Right lobe of liver (tissue), 6 donors: ENCODE measurements at regions not wholly inside any gene's neighbourhood (a gene's known extent, or its start where the extent isn't known, plus 50 kb on each side); places are given as distances from the start of the nearest gene placed in this dataset.

ENCODE experiments used
- ATAC-seq, 4 donors: fragments of 200-7000 bp; cut with Tn5 transposase; one replicate each; pipeline ENCODE4 v1.9.1; 2020; ENCODE audit warnings: mild to moderate bottlenecking in 4 of 4, moderate library complexity in 4 of 4
- DNase-seq, 3 donors: peaks; one replicate each; pipeline ENCODE4 v3.0.0-alpha.2; 2020
- H3K27ac ChIP-seq, 3 donors: fragments of 200-600 bp; one replicate each; pipeline ENCODE4 v1.8.0; 2022
- H3K27me3 ChIP-seq, 2 donors: fragments of 200-600 bp; one replicate each; pipeline ENCODE4 v1.8.0; 2022
- H3K36me3 ChIP-seq, 4 donors: fragments of 200-600 bp; sonication (generic) in 1 of 4; one replicate each; pipeline versions ENCODE4 v1.5.1 to v1.8.0; 2017 to 2022; ENCODE audit warnings: control low read depth in 1 of 4
- H3K4me1 ChIP-seq, 4 donors: fragments of 200-600 bp; sonication (generic) in 1 of 4; one replicate each; pipeline versions ENCODE4 v1.5.1 to v1.8.0; 2017 to 2022; ENCODE audit warnings: control low read depth in 1 of 4
- H3K4me3 ChIP-seq, 3 donors: fragments of 200-600 bp; one replicate each; pipeline ENCODE4 v1.8.0; 2022
- H3K9me3 ChIP-seq, 4 donors: fragments of 200-600 bp; sonication (generic) in 1 of 4; one replicate each; pipeline versions ENCODE4 v1.5.1 to v1.8.0; 2017 to 2022; ENCODE audit warnings: control low read depth in 1 of 4
- POLR2A ChIP-seq: fragments of 450-650 bp; IDR thresholded peaks from one replicate; pipeline ENCODE4 v1.6.1; 2017; ENCODE audit warnings: antibody characterized with exemption, mild to moderate bottlenecking
- WGBS: methylation state at CpG from one replicate; pipeline ENCODE4 v1.1.6; 2018; ENCODE audit warnings: low coverage, low lambda C conversion rate; ENCODE audit not compliant: insufficient coverage; ENCODE audit errors: missing lambda C conversion rate; 5-methylcytosine and 5-hydroxymethylcytosine counted together
- intact Hi-C, 2 donors: fragments of 100-400 bp; cut with DNase I; formaldehyde crosslinking; loops; one replicate each; pipeline versions ENCODE4 v1.11.2 to v1.14.1; 2022
- TF ChIP-seq, protein P1 (sequence below), 4 donors: fragments of 200-600 bp in 3 of 4; fragments of 450-650 bp in 1 of 4; IDR thresholded peaks; one replicate each; pipeline versions ENCODE4 v1.5.1 to v1.8.0; 2016 to 2022; ENCODE audit warnings: antibody characterized with exemption in 4 of 4, mild to moderate bottlenecking in 2 of 4
- donor health status: DM: no; HTN: yes; CAD: no.
- donor health status: DM: no; HTN: no; CAD: no.
- donor health status: DM: no; HTN: no; CAD: no.
- donor health status: DM: no; HTN: yes; CAD: no.
- donor health status: DM: no; HTN: yes; CAD: no.

DNA sequence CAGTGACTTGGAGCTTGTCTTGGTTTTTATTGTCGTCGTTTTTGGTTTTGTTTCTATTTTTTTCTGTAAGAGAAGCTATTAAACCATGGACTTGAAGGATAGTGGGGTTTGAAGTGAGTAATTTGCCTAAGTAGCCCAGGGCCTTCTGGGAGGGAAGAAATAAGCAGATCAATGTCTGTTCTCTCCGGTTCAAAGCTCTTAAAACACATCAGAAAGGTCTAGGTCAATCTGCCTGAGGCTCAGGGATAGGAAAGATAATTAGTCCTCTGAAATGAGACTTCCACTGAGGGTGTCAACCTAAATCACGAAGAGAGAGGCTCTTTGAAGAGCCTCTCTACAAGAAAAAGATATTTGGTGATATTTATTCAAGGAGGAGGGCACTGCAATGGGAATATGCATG is 178.0 kb downstream of the MATN1 start:
- intact Hi-C loops, result no loop called here
- WGBS, result 45% methylated on average over 4 of the region's 4 CpGs
- no peaks in the 10 kb centered on the region for H3K9me3 ChIP-seq

DNA sequence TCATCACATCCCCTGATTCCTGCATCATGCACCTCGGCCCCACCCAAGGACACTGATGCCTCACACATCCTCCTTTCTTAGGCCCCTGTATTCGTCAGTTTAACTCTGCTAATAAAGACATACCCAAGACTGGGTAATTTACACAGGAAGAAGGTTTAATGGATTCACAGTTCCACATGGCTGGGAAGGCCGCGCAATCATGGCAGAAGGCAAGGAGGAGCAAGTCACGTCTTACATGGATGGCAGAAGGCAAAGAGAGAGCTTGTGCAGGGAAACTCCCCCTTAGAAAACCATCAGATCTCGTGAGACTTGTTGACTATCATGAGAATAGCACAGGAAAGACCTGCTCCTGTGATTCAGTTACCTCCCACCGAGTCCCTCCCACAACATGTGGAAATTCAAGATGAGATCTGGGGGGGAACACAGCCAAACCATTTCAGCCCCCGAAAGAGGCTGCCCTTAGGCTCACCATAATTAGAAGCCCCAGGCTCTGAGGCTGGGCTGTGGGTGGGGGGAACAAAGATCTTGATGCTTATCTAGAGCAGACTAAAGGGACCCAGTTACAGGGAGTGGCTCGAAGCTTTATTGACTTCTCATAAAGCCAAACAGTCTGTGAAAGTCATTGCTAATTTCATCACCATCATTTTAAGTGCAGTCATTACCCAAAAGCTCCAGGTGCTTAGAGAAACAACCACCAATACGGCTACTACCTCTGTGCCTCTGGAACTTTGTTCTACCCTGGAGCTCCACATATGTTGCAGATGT is 181.5 kb downstream of the MATN1 start:
- Histone ChIP-seq H3K9me3 (no peaks in the 10 kb centered on the region), H3K27ac (no peak overlapping the region), H3K36me3 (no peaks in the 10 kb centered on the region), H3K27me3 (no peaks in the 10 kb centered on the region), H3K4me3 (no peak overlapping the region), H3K4me1 (no peaks in the 10 kb centered on the region)
- 75% methylated on average over 5 of the region's 10 CpGs for WGBS
- intact Hi-C loops, result no loop called here
- DNase-seq (no peak), ATAC-seq (no peak)
- TF ChIP-seq POLR2A, result no peak
- TF ChIP-seq, protein P1, sequence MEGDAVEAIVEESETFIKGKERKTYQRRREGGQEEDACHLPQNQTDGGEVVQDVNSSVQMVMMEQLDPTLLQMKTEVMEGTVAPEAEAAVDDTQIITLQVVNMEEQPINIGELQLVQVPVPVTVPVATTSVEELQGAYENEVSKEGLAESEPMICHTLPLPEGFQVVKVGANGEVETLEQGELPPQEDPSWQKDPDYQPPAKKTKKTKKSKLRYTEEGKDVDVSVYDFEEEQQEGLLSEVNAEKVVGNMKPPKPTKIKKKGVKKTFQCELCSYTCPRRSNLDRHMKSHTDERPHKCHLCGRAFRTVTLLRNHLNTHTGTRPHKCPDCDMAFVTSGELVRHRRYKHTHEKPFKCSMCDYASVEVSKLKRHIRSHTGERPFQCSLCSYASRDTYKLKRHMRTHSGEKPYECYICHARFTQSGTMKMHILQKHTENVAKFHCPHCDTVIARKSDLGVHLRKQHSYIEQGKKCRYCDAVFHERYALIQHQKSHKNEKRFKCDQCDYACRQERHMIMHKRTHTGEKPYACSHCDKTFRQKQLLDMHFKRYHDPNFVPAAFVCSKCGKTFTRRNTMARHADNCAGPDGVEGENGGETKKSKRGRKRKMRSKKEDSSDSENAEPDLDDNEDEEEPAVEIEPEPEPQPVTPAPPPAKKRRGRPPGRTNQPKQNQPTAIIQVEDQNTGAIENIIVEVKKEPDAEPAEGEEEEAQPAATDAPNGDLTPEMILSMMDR (IDR thresholded peaks at IDR 0.05), result no peak

More for the DNA sequence above, 178.0 kb downstream of the MATN1 start:
- H3K27me3 ChIP-seq, result no peaks in the 10 kb centered on the region
- H3K4me3 ChIP-seq, result no peak overlapping the region
- no peak overlapping the region for H3K27ac ChIP-seq
- no peaks in the 10 kb centered on the region for H3K36me3 ChIP-seq
- ATAC-seq (no peak), DNase-seq (no peak)
- H3K4me1 ChIP-seq, result no peaks in the 10 kb centered on the region
- TF ChIP-seq, protein P1 (IDR thresholded peaks at IDR 0.05), result no peak
- no peak for TF ChIP-seq POLR2A

DNA sequence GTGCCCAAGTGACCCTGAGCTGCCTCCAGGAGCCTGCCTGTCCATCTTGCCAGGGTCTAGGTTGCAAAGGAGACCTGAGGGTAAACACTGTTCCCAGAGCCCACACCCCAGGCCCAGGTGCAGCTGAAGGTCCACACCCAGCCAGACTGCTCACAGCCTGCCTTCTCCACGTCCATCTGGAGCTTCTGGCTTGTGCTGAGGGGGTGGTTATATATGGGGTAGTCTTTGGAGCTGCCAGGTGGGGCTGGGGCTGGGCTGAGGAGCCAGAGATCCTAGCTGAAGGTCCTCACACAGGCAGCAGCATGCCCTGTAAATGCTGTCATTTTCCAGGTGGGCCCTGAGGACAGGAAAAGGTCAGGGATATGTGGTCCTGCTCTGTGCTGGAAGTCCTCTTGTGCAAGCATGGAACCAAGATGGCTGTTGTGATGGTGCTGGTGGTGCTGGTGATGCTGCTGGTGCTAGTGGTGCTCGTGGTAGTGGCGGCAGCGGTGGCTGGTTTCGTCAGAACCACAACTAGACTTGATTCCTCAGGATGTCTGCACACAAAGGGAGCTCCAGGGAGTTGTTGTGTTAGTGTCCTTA is 182.7 kb downstream of the MATN1 start:
- TF ChIP-seq, protein P1 (IDR thresholded peaks at IDR 0.05), result no peak
- DNase-seq (no peak), ATAC-seq (no peak)
- WGBS, result 0% methylated on average over 1 of the region's 5 CpGs
- H3K4me1 ChIP-seq, result no peaks in the 10 kb centered on the region
- H3K4me3 ChIP-seq, result no peak overlapping the region
- intact Hi-C loops, result no loop called here
- H3K9me3 ChIP-seq, result no peaks in the 10 kb centered on the region
- H3K27me3 ChIP-seq, result no peaks in the 10 kb centered on the region
- H3K27ac ChIP-seq, result no peak overlapping the region
- no peaks in the 10 kb centered on the region for H3K36me3 ChIP-seq

DNA sequence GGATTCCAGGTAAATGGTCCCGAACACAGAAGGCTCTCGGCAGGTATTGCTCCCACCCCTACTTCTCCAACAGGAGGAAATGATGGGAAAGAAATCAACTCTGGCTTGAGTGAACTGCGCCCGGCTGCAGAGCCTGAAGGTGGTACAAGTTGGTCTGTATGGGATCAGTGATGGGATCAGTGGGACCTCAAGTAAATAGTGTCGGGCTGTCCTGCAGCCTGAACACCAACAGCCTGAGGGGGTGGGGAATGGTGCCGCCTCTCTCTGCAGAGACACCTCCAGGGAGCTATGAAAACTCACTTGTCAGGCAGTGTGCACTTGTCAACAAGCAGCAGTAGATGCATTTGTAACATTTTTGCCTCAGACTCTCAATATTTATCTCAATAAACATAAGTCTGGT is 183.5 kb downstream of the MATN1 start:
- Histone ChIP-seq H3K36me3 (no peaks in the 10 kb centered on the region), H3K27ac (no peak overlapping the region), H3K27me3 (no peaks in the 10 kb centered on the region), H3K4me3 (no peak overlapping the region), H3K4me1 (no peaks in the 10 kb centered on the region), H3K9me3 (no peaks in the 10 kb centered on the region)
- WGBS, result 83% methylated on average over 1 of the region's 6 CpGs
- ATAC-seq, result no peak
- TF ChIP-seq, protein P1 (IDR thresholded peaks at IDR 0.05), result no peak
- no peak for TF ChIP-seq POLR2A
- intact Hi-C loops, result no loop called here
- DNase-seq, result no peak
